GM13976 (cell line): ENCODE measurements at regions not wholly inside any gene's neighbourhood (a gene's known extent, or its start where the extent isn't known, plus 50 kb on each side); places are given as distances from the start of the nearest gene placed in this dataset.

Experiments used
- DNase-seq: peaks from one replicate; pipeline ENCODE4 v3.0.0; 2012; ENCODE audit warnings: low spot score
- in situ Hi-C: fragments of 300-500 bp; cut with MboI; formaldehyde crosslinking; loops from one replicate; pipeline ENCODE4 v1.12.0; 2022; ENCODE audit warnings: low sequenced_read_pairs, mixed read lengths, inconsistent platforms; ENCODE audit not compliant: unreplicated experiment
- TF ChIP-seq, protein P1 (sequence below): IDR thresholded peaks from 2 replicates; pipeline ENCODE4 v1.5.1; 2012; ENCODE audit warnings: borderline replicate concordance, mild to moderate bottlenecking; ENCODE audit not compliant: insufficient read depth; ENCODE audit errors: extremely low read depth, missing control alignments, control extremely low read depth

GRCh38 chr1:96256130-96256790, 465.3 kb upstream of the PTBP2 start:
- TF ChIP-seq, protein P1, sequence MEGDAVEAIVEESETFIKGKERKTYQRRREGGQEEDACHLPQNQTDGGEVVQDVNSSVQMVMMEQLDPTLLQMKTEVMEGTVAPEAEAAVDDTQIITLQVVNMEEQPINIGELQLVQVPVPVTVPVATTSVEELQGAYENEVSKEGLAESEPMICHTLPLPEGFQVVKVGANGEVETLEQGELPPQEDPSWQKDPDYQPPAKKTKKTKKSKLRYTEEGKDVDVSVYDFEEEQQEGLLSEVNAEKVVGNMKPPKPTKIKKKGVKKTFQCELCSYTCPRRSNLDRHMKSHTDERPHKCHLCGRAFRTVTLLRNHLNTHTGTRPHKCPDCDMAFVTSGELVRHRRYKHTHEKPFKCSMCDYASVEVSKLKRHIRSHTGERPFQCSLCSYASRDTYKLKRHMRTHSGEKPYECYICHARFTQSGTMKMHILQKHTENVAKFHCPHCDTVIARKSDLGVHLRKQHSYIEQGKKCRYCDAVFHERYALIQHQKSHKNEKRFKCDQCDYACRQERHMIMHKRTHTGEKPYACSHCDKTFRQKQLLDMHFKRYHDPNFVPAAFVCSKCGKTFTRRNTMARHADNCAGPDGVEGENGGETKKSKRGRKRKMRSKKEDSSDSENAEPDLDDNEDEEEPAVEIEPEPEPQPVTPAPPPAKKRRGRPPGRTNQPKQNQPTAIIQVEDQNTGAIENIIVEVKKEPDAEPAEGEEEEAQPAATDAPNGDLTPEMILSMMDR: no peak
- in situ Hi-C loops: no loop called here
- DNase-seq: no peak

DNA sequence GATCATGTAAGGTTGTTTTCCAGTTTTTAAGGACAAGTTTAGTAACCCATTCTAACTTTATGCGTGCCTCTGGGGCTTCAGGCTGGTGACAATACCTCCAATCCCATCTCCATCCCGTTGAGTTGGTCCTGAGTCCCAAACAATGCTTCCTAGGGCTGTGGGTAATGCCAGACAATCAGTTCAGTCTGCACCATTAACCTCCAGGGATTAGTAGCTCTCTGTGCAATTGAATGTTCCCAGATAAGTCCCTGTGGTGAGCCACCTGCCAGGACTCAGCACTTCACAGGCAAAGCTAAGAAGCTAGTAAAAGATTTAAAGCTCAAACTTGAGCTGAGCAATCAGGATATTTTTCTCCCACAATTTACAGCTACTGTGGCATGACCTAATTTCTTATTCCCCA, 462.2 kb upstream of the PTBP2 start:
- TF ChIP-seq, protein P1: no peak
- DNase-seq: no peak
- in situ Hi-C loops: no loop called here

DNA sequence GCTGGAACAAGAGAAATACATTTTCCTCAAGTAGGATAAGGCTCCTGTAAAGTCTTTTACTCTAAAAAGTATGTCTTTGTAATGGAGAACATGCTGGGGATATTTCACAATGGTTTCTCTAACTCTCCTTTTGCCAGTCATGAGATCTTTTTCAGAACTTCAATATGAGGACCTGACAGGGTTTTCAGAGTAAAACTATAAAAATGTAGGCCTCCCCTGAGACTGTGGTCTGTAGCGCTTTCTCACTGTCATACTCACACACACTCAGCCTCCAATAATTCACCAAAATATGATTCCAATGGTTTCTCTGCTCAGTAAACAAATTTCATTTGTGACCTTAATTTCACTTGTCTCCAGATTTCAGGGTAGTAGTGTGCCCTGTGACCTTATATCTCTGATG, 440.1 kb upstream of the PTBP2 start:
- in situ Hi-C loops: no loop called here
- no peak for DNase-seq
- TF ChIP-seq, protein P1: no peak

DNA sequence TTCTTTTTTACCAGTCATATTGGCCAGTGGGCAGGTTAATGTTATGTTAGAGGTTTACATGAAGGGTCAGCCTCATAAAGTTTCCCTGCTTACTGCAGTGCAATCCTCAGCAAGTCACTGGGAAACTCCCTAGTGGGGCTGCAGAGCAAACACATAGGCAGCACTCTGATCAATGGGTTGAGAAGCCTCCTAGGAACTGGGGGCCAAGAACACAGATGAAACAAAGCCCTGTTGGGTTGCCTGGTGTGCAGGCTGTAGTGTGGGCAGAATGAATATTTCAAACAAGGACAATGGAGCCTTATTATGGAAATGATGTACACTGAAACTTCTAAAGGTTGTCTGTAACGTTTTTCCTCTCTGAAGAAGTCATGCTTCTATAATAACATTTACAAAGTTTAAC, 431.6 kb upstream of the PTBP2 start:
- no peak for DNase-seq
- TF ChIP-seq, protein P1: no peak
- in situ Hi-C loops: no loop called here

- no peak for DNase-seq
- in situ Hi-C loops: no loop called here
- TF ChIP-seq, protein P1: no peak
Observed at GRCh38 chr1:96290801-96291200, 430.8 kb upstream of the PTBP2 start.

DNA sequence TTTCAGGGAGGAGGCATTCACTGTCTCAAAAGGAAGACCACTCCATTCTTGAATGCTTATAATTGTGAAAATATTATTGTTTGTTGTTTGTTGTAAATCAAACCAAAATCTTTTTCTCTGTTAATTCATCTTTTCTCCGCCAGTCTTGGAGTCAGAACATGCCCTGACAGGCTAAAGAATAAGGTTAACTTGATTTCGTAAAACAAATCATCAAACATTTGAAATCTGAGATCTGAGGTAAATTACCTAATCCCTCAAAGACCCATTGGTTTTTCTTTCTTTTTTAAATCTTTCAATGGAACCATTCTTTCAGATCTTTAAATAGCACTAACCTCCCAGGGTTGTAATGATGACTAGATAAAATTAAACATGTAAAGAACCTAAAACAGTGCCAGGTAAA, 430.1 kb upstream of the PTBP2 start:
- TF ChIP-seq, protein P1: no peak

More for the DNA sequence above, 430.1 kb upstream of the PTBP2 start:
- no peak for DNase-seq
- in situ Hi-C loops: no loop called here
